HG02884 (cell line): ENCODE measurements at regions not wholly inside any gene's neighbourhood (a gene's known extent, or its start where the extent isn't known, plus 50 kb on each side); places are given as distances from the start of the nearest gene placed in this dataset.
"Not testable (repeated sequence)": the region's sequence is repeated elsewhere in the genome, so short reads cannot be mapped to it uniquely, and the experiment has no call there.

Experiments used
- ATAC-seq: cut with Tn5 transposase; IDR thresholded peaks from one replicate; pipeline ENCODE4 v1.9.1; 2021; ENCODE audit warnings: mild to moderate bottlenecking, moderate library complexity; ENCODE audit not compliant: unreplicated experiment

- ATAC-seq = peak; percentile 52
Measured at GRCh38 chr18:35770376-35771014, 189.0 kb downstream of the GALNT1 start.

- ATAC-seq = no peak
Measured at GRCh38 chr18:35771172-35771571, 189.6 kb downstream of the GALNT1 start.

- no peak for ATAC-seq
Measured at GRCh38 chr18:35775887-35776286, 194.3 kb downstream of the GALNT1 start.

GRCh38 chr18:35776473-35776872, 194.9 kb downstream of the GALNT1 start:
- ATAC-seq = no peak

- no peak for ATAC-seq
Measured at GRCh38 chr18:35777039-35777438, 195.4 kb upstream of the RMP24 start.

- ATAC-seq = no peak
Measured at GRCh38 chr18:35778850-35779627, 193.4 kb upstream of the RMP24 start.

- no peak for ATAC-seq
Measured at GRCh38 chr18:35780937-35781336, 191.5 kb upstream of the RMP24 start.

- no peak for ATAC-seq
Measured at GRCh38 chr18:35782926-35783325, 189.6 kb upstream of the RMP24 start.

GRCh38 chr18:35786365-35787042, 186.0 kb upstream of the RMP24 start:
- ATAC-seq = no peak

- ATAC-seq = no peak
Measured at GRCh38 chr18:35789543-35789942, 182.9 kb upstream of the RMP24 start.

- ATAC-seq = no peak
Measured at GRCh38 chr18:35797948-35798347, 174.5 kb upstream of the RMP24 start.

GRCh38 chr18:35803551-35803950, 168.9 kb upstream of the RMP24 start:
- ATAC-seq = no peak

- no peak for ATAC-seq
Measured at GRCh38 chr18:35804377-35804776, 168.1 kb upstream of the RMP24 start.

- ATAC-seq = no peak
Measured at GRCh38 chr18:35807811-35808335, 164.6 kb upstream of the RMP24 start.

GRCh38 chr18:35808796-35809195, 163.7 kb upstream of the RMP24 start:
- no peak for ATAC-seq

- no peak for ATAC-seq
Measured at GRCh38 chr18:35810520-35810919, 162.0 kb upstream of the RMP24 start.

GRCh38 chr18:35811896-35812295, 160.6 kb upstream of the RMP24 start:
- ATAC-seq = no peak

- ATAC-seq = not testable (repeated sequence)
Measured at GRCh38 chr18:35815011-35815410, 157.5 kb upstream of the RMP24 start.

GRCh38 chr18:35816003-35816402, 156.5 kb upstream of the RMP24 start:
- no peak for ATAC-seq

GRCh38 chr18:35817604-35818352, 154.7 kb upstream of the RMP24 start:
- no peak for ATAC-seq

GRCh38 chr18:35818353-35818667, 154.2 kb upstream of the RMP24 start:
- ATAC-seq = no peak
